Loucy (cell line): ENCODE measurements at regions not wholly inside any gene's neighbourhood (a gene's known extent, or its start where the extent isn't known, plus 50 kb on each side); places are given as distances from the start of the nearest gene placed in this dataset.

Experiments used
- EZH2phosphoT487 ChIP-seq: fragments of 200-600 bp; IDR thresholded peaks from 2 replicates; pipeline ENCODE4 v1.6.1; 2018; ENCODE audit warnings: antibody characterized with exemption, mild to moderate bottlenecking, moderate library complexity, borderline replicate concordance
- TF ChIP-seq, protein P1 (sequence below): fragments of 200-600 bp; sonication (generic); conservative IDR thresholded peaks from 2 replicates; pipeline ENCODE4 v1.5.1; 2014; ENCODE audit warnings: mild to moderate bottlenecking, antibody characterized with exemption, low read length

DNA sequence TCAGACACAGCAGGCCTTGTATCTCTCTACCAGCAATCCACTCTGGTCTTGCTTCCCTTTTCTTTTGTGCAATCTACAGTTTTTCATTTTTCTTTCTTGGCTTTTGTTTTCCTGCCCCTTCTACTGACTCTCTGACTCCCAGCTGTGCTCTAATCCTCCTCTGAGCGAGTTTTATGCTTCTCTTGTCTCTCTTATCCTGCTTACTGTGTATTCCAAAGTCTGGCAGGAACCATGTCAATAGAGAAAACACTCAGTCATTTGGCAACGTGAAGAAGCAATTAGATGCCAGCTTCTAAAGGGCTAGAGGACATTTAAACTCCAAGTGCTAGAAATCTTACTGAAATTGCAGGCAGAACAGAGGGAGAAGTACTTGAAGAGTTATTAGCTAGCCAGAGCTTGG lies 984.6 kb upstream of the TENM3 start:
- TF ChIP-seq, protein P1, sequence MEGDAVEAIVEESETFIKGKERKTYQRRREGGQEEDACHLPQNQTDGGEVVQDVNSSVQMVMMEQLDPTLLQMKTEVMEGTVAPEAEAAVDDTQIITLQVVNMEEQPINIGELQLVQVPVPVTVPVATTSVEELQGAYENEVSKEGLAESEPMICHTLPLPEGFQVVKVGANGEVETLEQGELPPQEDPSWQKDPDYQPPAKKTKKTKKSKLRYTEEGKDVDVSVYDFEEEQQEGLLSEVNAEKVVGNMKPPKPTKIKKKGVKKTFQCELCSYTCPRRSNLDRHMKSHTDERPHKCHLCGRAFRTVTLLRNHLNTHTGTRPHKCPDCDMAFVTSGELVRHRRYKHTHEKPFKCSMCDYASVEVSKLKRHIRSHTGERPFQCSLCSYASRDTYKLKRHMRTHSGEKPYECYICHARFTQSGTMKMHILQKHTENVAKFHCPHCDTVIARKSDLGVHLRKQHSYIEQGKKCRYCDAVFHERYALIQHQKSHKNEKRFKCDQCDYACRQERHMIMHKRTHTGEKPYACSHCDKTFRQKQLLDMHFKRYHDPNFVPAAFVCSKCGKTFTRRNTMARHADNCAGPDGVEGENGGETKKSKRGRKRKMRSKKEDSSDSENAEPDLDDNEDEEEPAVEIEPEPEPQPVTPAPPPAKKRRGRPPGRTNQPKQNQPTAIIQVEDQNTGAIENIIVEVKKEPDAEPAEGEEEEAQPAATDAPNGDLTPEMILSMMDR, result no peak
- TF ChIP-seq EZH2phosphoT487, result no peak
